ENCODE measurements at regions not wholly inside any gene's neighbourhood (a gene's known extent, or its start where the extent isn't known, plus 50 kb on each side); places are given as distances from the start of the nearest gene placed in this dataset.

DNA sequence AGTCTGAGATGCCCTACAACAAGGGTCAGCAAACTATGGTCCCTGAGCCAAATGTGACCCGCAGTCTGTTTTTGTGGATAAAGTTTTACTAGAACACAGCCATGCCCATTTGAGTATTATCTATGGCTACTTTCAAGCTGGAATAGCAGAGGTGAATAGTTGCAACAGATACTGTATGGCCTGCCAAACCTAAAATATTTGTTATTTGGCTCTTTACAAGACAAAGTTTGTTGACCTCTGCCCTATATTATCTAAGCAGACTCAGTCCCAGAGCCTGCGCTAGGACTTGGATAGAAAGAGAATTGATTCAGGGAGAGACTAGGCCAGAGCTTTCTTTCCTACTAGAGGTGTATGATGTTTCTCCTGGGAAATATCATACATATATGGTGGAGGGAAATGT is 81.7 kb upstream of the NMNAT3 start:
- TF ChIP-seq ZNF37A (tag by site-specific recombination; IDR thresholded peaks at IDR 0.05) (no peak), ZNF596 (tag by site-specific recombination; IDR thresholded peaks at IDR 0.05) (no peak), ZNF501 (tag by site-specific recombination; IDR thresholded peaks at IDR 0.05) (no peak), BCL11A (tag by site-specific recombination; IDR thresholded peaks at IDR 0.05; ENCODE audit: low read depth) (no peak), ZNF416 (tag by site-specific recombination; IDR thresholded peaks at IDR 0.05) (no peak), ZNF791 (tag by site-specific recombination; IDR thresholded peaks at IDR 0.05) (no peak), IKZF3 (tag by site-specific recombination; IDR thresholded peaks at IDR 0.05) (no peak), ZEB2 (tag by site-specific recombination; IDR thresholded peaks at IDR 0.05) (no peak), ZNF529 (tag by site-specific recombination; IDR thresholded peaks at IDR 0.05; ENCODE audit: insufficient replicate concordance) (no peak), MEIS1 (CRISPR knock-in tag; IDR thresholded peaks at IDR 0.05; ENCODE audit: borderline replicate concordance) (no peak), ZBTB7A (tag by site-specific recombination; IDR thresholded peaks at IDR 0.05; ENCODE audit: low read depth) (no peak), ZNF558 (tag by site-specific recombination; IDR thresholded peaks at IDR 0.05) (no peak), ZNF837 (tag by site-specific recombination; IDR thresholded peaks at IDR 0.05) (no peak), ZFP41 (tag by site-specific recombination; IDR thresholded peaks at IDR 0.05; ENCODE audit: borderline replicate concordance) (no peak), SALL2 (tag by site-specific recombination; IDR thresholded peaks at IDR 0.05; ENCODE audit: borderline replicate concordance) (no peak)
- TF ChIP-seq, protein P1, sequence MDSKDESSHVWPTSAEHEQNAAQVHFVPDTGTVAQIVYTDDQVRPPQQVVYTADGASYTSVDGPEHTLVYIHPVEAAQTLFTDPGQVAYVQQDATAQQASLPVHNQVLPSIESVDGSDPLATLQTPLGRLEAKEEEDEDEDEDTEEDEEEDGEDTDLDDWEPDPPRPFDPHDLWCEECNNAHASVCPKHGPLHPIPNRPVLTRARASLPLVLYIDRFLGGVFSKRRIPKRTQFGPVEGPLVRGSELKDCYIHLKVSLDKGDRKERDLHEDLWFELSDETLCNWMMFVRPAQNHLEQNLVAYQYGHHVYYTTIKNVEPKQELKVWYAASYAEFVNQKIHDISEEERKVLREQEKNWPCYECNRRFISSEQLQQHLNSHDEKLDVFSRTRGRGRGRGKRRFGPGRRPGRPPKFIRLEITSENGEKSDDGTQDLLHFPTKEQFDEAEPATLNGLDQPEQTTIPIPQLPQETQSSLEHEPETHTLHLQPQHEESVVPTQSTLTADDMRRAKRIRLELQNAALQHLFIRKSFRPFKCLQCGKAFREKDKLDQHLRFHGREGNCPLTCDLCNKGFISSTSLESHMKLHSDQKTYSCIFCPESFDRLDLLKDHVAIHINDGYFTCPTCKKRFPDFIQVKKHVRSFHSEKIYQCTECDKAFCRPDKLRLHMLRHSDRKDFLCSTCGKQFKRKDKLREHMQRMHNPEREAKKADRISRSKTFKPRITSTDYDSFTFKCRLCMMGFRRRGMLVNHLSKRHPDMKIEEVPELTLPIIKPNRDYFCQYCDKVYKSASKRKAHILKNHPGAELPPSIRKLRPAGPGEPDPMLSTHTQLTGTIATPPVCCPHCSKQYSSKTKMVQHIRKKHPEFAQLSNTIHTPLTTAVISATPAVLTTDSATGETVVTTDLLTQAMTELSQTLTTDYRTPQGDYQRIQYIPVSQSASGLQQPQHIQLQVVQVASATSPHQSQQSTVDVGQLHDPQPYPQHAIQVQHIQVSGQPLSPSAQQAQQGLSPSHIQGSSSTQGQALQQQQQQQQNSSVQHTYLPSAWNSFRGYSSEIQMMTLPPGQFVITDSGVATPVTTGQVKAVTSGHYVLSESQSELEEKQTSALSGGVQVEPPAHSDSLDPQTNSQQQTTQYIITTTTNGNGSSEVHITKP (tag by site-specific recombination; IDR thresholded peaks at IDR 0.05): no peak
- TF ChIP-seq, protein P2, sequence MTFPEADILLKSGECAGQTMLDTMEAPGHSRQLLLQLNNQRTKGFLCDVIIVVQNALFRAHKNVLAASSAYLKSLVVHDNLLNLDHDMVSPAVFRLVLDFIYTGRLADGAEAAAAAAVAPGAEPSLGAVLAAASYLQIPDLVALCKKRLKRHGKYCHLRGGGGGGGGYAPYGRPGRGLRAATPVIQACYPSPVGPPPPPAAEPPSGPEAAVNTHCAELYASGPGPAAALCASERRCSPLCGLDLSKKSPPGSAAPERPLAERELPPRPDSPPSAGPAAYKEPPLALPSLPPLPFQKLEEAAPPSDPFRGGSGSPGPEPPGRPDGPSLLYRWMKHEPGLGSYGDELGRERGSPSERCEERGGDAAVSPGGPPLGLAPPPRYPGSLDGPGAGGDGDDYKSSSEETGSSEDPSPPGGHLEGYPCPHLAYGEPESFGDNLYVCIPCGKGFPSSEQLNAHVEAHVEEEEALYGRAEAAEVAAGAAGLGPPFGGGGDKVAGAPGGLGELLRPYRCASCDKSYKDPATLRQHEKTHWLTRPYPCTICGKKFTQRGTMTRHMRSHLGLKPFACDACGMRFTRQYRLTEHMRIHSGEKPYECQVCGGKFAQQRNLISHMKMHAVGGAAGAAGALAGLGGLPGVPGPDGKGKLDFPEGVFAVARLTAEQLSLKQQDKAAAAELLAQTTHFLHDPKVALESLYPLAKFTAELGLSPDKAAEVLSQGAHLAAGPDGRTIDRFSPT (tag by site-specific recombination; IDR thresholded peaks at IDR 0.05): no peak
- TF ChIP-seq, protein P3, sequence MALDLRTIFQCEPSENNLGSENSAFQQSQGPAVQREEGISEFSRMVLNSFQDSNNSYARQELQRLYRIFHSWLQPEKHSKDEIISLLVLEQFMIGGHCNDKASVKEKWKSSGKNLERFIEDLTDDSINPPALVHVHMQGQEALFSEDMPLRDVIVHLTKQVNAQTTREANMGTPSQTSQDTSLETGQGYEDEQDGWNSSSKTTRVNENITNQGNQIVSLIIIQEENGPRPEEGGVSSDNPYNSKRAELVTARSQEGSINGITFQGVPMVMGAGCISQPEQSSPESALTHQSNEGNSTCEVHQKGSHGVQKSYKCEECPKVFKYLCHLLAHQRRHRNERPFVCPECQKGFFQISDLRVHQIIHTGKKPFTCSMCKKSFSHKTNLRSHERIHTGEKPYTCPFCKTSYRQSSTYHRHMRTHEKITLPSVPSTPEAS (tag by site-specific recombination; IDR thresholded peaks at IDR 0.05): no peak
- TF ChIP-seq, protein P4, sequence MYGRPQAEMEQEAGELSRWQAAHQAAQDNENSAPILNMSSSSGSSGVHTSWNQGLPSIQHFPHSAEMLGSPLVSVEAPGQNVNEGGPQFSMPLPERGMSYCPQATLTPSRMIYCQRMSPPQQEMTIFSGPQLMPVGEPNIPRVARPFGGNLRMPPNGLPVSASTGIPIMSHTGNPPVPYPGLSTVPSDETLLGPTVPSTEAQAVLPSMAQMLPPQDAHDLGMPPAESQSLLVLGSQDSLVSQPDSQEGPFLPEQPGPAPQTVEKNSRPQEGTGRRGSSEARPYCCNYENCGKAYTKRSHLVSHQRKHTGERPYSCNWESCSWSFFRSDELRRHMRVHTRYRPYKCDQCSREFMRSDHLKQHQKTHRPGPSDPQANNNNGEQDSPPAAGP (tag by site-specific recombination; IDR thresholded peaks at IDR 0.05): no peak
- Histone ChIP-seq H3K27ac (ENCODE audit: extremely low read depth, low read depth, low read length) (no peak overlapping the region), H3K9me3 (ENCODE audit: control insufficient read depth, insufficient read depth, low read depth, low read length) (no peaks in the 10 kb centered on the region), H3K4me3 (ENCODE audit: low read depth, low read length) (no peak overlapping the region), H3K36me3 (ENCODE audit: control insufficient read depth in 2 of 2, insufficient read depth in 1 of 2, low read length in 2 of 2) (no peaks in the 10 kb centered on the region), H3K4me1 (ENCODE audit: control insufficient read depth, insufficient read depth, low read length) (no peaks in the 10 kb centered on the region)
- POLR2A ChIA-PET: no interaction called here
- CTCF ChIA-PET: no interaction called here

Data from HEK293 (cell line).